CD1c-positive myeloid dendritic cell (primary cell): ENCODE measurements at regions not wholly inside any gene's neighbourhood (a gene's known extent, or its start where the extent isn't known, plus 50 kb on each side); places are given as distances from the start of the nearest gene placed in this dataset.
"Not testable (repeated sequence)": the region's sequence is repeated elsewhere in the genome, so short reads cannot be mapped to it uniquely, and the experiment has no call there.

Experiments
- DNase-seq: peaks from one replicate; pipeline ENCODE4 v3.0.0-alpha.2; 2016; ENCODE audit errors: extremely low spot score

GRCh38 chr5:39755986-39756385 is 331.2 kb upstream of the DAB2 start:
- no peak for DNase-seq

- no peak for DNase-seq
These were observed 330.7 kb upstream of the DAB2 start for GRCh38 chr5:39755452-39755851.

GRCh38 chr5:39753747-39754146 is 329.0 kb upstream of the DAB2 start:
- not testable (repeated sequence) for DNase-seq

- no peak for DNase-seq
These were observed 325.9 kb upstream of the DAB2 start for GRCh38 chr5:39750661-39751060.

GRCh38 chr5:39742916-39743315 is 318.1 kb upstream of the DAB2 start:
- no peak for DNase-seq

GRCh38 chr5:39740404-39740803 is 315.6 kb upstream of the DAB2 start:
- DNase-seq = no peak

GRCh38 chr5:39732166-39732565 is 307.4 kb upstream of the DAB2 start:
- DNase-seq = no peak

GRCh38 chr5:39730699-39731098 is 305.9 kb upstream of the DAB2 start:
- DNase-seq = no peak

- DNase-seq = no peak
These were observed 305.2 kb upstream of the DAB2 start for GRCh38 chr5:39730006-39730405.

- DNase-seq = no peak
These were observed 301.7 kb upstream of the DAB2 start for GRCh38 chr5:39726467-39726866.

GRCh38 chr5:39721394-39721793 is 296.6 kb upstream of the DAB2 start:
- no peak for DNase-seq

GRCh38 chr5:39720136-39720535 is 295.4 kb upstream of the DAB2 start:
- no peak for DNase-seq

- DNase-seq = no peak
These were observed 292.6 kb upstream of the DAB2 start for GRCh38 chr5:39717176-39717897.

- peak; percentile 23 for DNase-seq
These were observed 291.8 kb upstream of the DAB2 start for GRCh38 chr5:39716532-39717028.

GRCh38 chr5:39714036-39714698 is 289.4 kb upstream of the DAB2 start:
- DNase-seq = peak; percentile 63

GRCh38 chr5:39713250-39713916 is 288.6 kb upstream of the DAB2 start:
- DNase-seq = peak; percentile 44

- DNase-seq = no peak
These were observed 287.8 kb upstream of the DAB2 start for GRCh38 chr5:39712316-39713249.

GRCh38 chr5:39711821-39712220 is 287.0 kb upstream of the DAB2 start:
- DNase-seq = no peak

- no peak for DNase-seq
These were observed 284.3 kb upstream of the DAB2 start for GRCh38 chr5:39709032-39709431.

GRCh38 chr5:39702928-39703327 is 278.1 kb upstream of the DAB2 start:
- DNase-seq = no peak

- DNase-seq = no peak
These were observed 275.7 kb upstream of the DAB2 start for GRCh38 chr5:39700523-39700922.
